Activated B cell treated with CpG ODN at 0.5 μM for 24 hours (primary cell): ENCODE measurements at regions not wholly inside any gene's neighbourhood (a gene's known extent, or its start where the extent isn't known, plus 50 kb on each side); places are given as distances from the start of the nearest gene placed in this dataset.

ENCODE experiments used
- ATAC-seq: fragments of 200-7000 bp; cut with Tn5 transposase; one replicate; pipeline ENCODE4 v1.10.0; 2021; ENCODE audit warnings: low read depth, mild to moderate bottlenecking, moderate library complexity
- CTCF ChIA-PET: fragments of 350-600 bp; sonication (Branson Sonifier 250); formaldehyde crosslinking; loops from one replicate; lab custom pipeline; 2021; ENCODE audit warnings: antibody characterized with exemption; lab: Charles Lee
- POLR2A ChIA-PET: fragments of 350-600 bp; sonication (Branson Sonifier 250); formaldehyde crosslinking; loops from one replicate; lab custom pipeline; 2021; ENCODE audit warnings: antibody characterized with exemption; lab: Charles Lee
- DNase-seq: peaks from one replicate; pipeline ENCODE4 v3.0.0; 2022
- H3K27ac Mint-ChIP-seq: one replicate; pipeline ENCODE4 v1.8.0; 2020; ENCODE audit warnings: mixed read lengths
- H3K27me3 Mint-ChIP-seq: one replicate; pipeline ENCODE4 v1.8.0; 2021; ENCODE audit warnings: mixed read lengths
- H3K36me3 Mint-ChIP-seq: one replicate; pipeline ENCODE4 v1.8.0; 2021; ENCODE audit warnings: low read depth, mixed read lengths
- H3K4me1 Mint-ChIP-seq: one replicate; pipeline ENCODE4 v1.8.0; 2021; ENCODE audit warnings: mixed read lengths
- H3K4me3 Mint-ChIP-seq: one replicate; pipeline ENCODE4 v1.8.0; 2020; ENCODE audit warnings: mild to moderate bottlenecking, mixed read lengths
- H3K9me3 Mint-ChIP-seq: one replicate; pipeline ENCODE4 v1.8.0; 2020; ENCODE audit warnings: mixed read lengths
- intact Hi-C: fragments of 100-400 bp; cut with micrococcal nuclease; formaldehyde crosslinking; loops from one replicate; pipeline ENCODE4 v1.15.1; 2024
- TF ChIP-seq, protein P1 (sequence below): fragments of 200-600 bp; IDR thresholded peaks from one replicate; pipeline ENCODE4 v1.8.0; 2022; ENCODE audit warnings: antibody characterized with exemption, mild to moderate bottlenecking

DNA sequence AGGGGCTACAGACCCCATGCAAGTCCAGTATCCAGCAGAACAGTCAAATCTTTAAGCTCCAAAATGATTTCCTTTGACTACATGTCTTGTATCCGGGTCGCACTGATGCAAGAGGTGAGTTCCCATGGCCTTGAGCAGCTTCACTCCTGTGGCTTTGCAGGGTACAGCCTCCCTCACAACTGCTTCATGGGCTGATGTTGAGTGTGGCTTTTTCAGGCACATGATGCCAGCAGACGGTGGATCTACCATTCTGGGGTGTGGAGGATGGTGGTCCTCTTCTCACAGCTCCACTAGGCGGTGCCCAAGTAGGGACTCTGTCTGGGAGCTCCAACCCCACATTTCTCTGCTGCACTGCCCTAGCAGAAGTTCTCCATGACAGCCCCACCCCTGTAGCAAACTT, 208.4 kb downstream of the INSIG2 start:
- TF ChIP-seq, protein P1, sequence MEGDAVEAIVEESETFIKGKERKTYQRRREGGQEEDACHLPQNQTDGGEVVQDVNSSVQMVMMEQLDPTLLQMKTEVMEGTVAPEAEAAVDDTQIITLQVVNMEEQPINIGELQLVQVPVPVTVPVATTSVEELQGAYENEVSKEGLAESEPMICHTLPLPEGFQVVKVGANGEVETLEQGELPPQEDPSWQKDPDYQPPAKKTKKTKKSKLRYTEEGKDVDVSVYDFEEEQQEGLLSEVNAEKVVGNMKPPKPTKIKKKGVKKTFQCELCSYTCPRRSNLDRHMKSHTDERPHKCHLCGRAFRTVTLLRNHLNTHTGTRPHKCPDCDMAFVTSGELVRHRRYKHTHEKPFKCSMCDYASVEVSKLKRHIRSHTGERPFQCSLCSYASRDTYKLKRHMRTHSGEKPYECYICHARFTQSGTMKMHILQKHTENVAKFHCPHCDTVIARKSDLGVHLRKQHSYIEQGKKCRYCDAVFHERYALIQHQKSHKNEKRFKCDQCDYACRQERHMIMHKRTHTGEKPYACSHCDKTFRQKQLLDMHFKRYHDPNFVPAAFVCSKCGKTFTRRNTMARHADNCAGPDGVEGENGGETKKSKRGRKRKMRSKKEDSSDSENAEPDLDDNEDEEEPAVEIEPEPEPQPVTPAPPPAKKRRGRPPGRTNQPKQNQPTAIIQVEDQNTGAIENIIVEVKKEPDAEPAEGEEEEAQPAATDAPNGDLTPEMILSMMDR, result no peak
- DNase-seq, result no peak
- H3K27me3 Mint-ChIP-seq, result peaks cover 24% of the 10 kb centered on the region
- ChIA-PET POLR2A (no interaction called here), CTCF (no interaction called here)
- H3K4me1 Mint-ChIP-seq, result no peaks in the 10 kb centered on the region
- ATAC-seq, result no peak
- no peak overlapping the region for H3K4me3 Mint-ChIP-seq
- intact Hi-C loops, result no loop called here
- H3K9me3 Mint-ChIP-seq, result peaks cover 3% of the 10 kb centered on the region
- H3K36me3 Mint-ChIP-seq, result no peaks in the 10 kb centered on the region
- no peak overlapping the region for H3K27ac Mint-ChIP-seq

DNA sequence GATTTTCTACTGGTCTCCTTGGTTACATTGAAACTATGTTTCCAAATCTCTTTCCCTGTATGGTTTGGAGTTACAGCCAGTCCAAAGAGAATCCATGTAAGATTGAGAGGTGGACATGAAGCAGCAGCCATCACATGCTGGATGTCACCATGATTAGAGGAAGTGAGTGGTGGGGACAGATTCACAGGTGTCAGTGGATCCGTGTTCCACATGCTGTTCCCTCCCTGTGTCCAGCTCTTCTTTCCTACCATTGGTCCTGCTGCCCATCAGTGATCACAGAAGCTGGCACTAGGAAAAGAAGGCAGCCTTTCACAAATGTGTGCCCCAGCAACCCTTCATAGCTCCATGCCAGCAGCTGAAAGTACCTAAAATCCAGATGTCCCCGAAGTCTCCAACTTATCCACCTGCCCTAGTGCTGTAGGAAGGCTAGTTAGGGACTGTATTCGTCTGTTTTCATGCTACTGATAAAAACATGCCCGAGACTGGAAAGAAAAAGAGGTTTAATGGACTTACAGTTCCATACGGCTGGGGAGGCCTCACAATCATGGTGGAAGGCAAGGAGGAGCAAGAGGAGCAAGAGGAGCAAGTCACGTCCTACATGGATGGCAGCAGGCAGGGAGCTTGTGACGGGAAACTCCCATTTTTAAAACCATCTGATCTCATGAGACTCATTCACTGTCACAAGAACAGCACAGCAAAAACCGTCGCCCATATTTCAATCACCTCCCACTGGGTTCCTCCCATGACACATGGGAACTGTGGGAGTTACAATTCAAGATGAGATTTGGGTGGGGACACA, 207.5 kb downstream of the INSIG2 start:
- Mint-ChIP-seq H3K27me3 (peaks cover 26% of the 10 kb centered on the region), H3K4me1 (no peaks in the 10 kb centered on the region), H3K9me3 (peaks cover 5% of the 10 kb centered on the region), H3K27ac (no peak overlapping the region), H3K36me3 (no peaks in the 10 kb centered on the region), H3K4me3 (no peak overlapping the region)
- ChIA-PET POLR2A (no interaction called here), CTCF (no interaction called here)
- intact Hi-C loops, result no loop called here
- no peak for ATAC-seq
- TF ChIP-seq, protein P1, result no peak
- DNase-seq, result no peak

- no peak for DNase-seq
- Mint-ChIP-seq H3K4me1 (no peaks in the 10 kb centered on the region), H3K27me3 (peaks cover 19% of the 10 kb centered on the region), H3K4me3 (no peak overlapping the region), H3K36me3 (no peaks in the 10 kb centered on the region), H3K27ac (no peak overlapping the region), H3K9me3 (peaks cover 5% of the 10 kb centered on the region)
- ChIA-PET CTCF (no interaction called here), POLR2A (no interaction called here)
- intact Hi-C loops, result no loop called here
- no peak for ATAC-seq
- TF ChIP-seq, protein P1, result no peak
Measured at GRCh38 chr2:118294063-118294462, 205.8 kb downstream of the INSIG2 start.

DNA sequence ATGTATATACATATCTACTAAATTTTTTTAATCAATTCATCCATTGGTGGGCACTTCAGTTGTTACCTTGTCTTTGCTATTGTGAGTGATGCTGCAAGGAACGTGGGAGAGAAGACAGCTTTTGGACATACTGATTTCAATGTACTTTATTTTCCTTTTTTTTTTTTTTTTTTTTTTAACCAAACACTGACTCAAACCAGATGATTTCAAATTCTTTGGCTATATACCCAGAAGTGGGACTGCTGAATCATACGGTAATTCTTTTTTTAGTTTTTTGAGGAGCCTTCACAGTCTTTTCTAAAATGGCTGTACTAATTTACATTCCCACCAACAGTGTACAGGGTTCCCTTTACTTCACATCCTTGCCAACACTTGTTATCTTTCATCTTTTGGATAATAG, 204.7 kb downstream of the INSIG2 start:
- Mint-ChIP-seq H3K27me3 (peaks cover 19% of the 10 kb centered on the region), H3K36me3 (no peaks in the 10 kb centered on the region), H3K27ac (no peak overlapping the region), H3K4me1 (no peaks in the 10 kb centered on the region), H3K4me3 (no peak overlapping the region), H3K9me3 (peaks cover 5% of the 10 kb centered on the region)
- ATAC-seq (no peak), DNase-seq (no peak)
- TF ChIP-seq, protein P1, result no peak
- ChIA-PET POLR2A (no interaction called here), CTCF (no interaction called here)
- intact Hi-C loops, result no loop called here

DNA sequence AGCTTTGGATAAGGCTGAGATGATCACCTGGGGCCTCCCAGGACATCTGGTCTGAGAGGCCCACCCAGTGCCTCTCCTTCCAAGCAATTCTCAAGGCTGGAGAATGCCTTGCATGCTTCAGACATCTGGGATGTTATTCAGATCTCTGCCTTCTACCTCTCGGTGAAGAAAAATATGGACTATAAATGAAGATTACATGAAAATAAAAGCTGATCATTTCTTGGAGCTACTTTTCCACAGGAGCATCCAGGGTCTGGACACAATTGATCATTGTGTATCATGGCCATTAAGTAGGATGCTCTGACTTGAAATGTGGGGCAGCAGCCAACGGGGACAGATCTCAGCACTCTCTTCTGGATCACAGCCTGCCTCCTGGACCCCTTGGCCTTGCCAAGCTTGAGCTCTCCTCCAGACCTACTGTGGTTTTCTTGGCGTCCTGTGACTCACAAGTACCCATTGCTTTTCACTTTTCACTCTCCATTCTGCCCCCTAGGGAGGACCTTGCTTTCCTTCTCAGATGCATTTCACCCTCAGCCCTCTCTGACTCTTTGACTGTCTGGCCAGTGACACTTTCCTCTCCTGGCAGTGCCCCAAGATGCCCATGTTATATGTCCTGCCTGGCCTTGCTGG, 203.1 kb downstream of the INSIG2 start:
- Mint-ChIP-seq H3K27ac (no peak overlapping the region), H3K9me3 (peaks cover 5% of the 10 kb centered on the region), H3K4me3 (no peak overlapping the region), H3K4me1 (no peaks in the 10 kb centered on the region), H3K36me3 (no peaks in the 10 kb centered on the region), H3K27me3 (peaks cover 10% of the 10 kb centered on the region)
- ChIA-PET POLR2A (no interaction called here), CTCF (no interaction called here)
- no peak for ATAC-seq
- no peak for DNase-seq
- TF ChIP-seq, protein P1, result no peak
- intact Hi-C loops, result no loop called here
